ENCODE measurements at regions not wholly inside any gene's neighbourhood (a gene's known extent, or its start where the extent isn't known, plus 50 kb on each side); places are given as distances from the start of the nearest gene placed in this dataset.

DNA sequence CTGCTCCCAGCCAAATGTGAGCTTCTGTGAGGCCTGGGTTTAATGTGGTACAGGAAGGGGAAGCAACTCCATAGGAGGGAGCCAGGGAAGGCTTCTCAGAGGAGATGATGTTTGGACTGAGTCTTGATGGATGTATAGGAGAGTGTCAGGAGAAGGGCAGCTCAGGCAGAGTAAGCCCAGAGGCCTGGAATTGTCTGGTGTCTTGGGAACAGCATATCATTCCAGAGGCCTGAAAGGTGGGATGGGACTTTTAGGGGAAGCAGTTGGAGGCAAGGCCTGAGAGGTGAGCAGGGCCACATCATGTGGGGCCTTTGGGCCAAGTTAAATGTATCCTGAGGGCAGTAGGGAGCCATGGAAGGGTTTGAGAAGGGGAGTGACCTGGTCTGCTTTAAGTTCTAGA, 148.6 kb upstream of the WNT4 start:
- H3K27me3 ChIP-seq (replicated peaks; ENCODE audit: insufficient read depth, low read length): peaks cover 95% of the 10 kb centered on the region
- DNase-seq: no peak
- no peaks in the 10 kb centered on the region for H3K36me3 ChIP-seq (replicated peaks; ENCODE audit: insufficient read depth, low read length)
- H3K4me2 ChIP-seq (ENCODE audit: low read depth, low read length): no peak overlapping the region
- H3K27ac ChIP-seq (ENCODE audit: low read length): no peak overlapping the region
- H3K9ac ChIP-seq (ENCODE audit: low read length): no peak overlapping the region
- H2AFZ ChIP-seq (ENCODE audit: low read length): no peak overlapping the region
- no peaks in the 10 kb centered on the region for H3K79me2 ChIP-seq (ENCODE audit: low read length)
- no peaks in the 10 kb centered on the region for H3F3A ChIP-seq (ENCODE audit: insufficient read depth, low read length)
- H4K20me1 ChIP-seq (ENCODE audit: insufficient read depth, low read length): no peaks in the 10 kb centered on the region
- H3K9me2 ChIP-seq (replicated peaks; ENCODE audit: insufficient read depth, low read length): no peaks in the 10 kb centered on the region
- peaks cover 2% of the 10 kb centered on the region; the same call in 1 of the 2 replicates for H3K4me1 ChIP-seq (ENCODE audit: low read length)
- TF ChIP-seq, protein P1, sequence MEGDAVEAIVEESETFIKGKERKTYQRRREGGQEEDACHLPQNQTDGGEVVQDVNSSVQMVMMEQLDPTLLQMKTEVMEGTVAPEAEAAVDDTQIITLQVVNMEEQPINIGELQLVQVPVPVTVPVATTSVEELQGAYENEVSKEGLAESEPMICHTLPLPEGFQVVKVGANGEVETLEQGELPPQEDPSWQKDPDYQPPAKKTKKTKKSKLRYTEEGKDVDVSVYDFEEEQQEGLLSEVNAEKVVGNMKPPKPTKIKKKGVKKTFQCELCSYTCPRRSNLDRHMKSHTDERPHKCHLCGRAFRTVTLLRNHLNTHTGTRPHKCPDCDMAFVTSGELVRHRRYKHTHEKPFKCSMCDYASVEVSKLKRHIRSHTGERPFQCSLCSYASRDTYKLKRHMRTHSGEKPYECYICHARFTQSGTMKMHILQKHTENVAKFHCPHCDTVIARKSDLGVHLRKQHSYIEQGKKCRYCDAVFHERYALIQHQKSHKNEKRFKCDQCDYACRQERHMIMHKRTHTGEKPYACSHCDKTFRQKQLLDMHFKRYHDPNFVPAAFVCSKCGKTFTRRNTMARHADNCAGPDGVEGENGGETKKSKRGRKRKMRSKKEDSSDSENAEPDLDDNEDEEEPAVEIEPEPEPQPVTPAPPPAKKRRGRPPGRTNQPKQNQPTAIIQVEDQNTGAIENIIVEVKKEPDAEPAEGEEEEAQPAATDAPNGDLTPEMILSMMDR (IDR thresholded peaks at IDR 0.05; ENCODE audit: low read length): no peak
- TF ChIP-seq EZH2 (optimal IDR thresholded peaks at IDR 0.05; ENCODE audit: low read depth, low read length) (no peak), EZH2phosphoT487 (IDR thresholded peaks at IDR 0.05; ENCODE audit: low read length) (no peak)
- H3K9me3 ChIP-seq (replicated peaks; ENCODE audit: insufficient read depth, low read length): no peaks in the 10 kb centered on the region
- no peak overlapping the region for H3K4me3 ChIP-seq (ENCODE audit: low read length)

DNA sequence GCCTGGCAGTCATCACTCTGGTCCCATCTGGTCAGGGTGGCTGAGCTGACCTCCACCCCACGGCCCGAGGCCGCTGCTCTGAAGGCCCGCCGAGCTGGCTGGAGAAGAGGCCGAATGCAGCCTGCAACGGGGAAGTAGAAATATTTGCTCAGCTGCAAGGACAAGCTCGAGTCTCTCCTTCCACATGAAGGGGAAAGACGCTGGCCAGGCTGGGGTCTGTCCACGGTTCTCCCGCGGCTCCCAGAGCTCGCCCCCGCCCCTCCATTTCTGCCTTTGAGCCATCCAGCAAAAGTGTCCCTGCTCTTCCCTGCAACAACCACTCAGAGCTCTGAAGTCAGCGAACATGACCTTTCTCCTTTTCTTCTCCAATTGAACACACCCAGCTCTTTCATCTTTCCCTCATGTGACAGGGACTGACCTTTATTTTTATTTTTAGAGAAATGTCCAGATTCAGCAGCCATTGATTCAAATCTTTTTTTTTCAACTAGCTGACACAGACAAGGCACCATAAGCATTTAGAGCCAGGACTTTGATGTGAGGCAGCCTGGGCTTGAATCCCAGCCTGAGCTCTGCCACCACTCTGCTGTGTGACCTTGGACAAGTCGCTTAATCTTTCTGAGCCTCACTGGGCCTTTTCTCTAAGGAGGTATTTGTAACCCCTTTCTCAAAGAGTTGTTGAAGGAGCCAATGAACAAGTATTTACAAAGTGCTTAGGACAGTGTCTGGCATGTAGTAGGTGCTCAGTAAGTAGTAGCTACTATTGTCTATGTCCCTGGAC, 149.3 kb upstream of the WNT4 start:
- H3K27me3 ChIP-seq (replicated peaks; ENCODE audit: insufficient read depth, low read length): peaks cover 95% of the 10 kb centered on the region
- peaks cover 7% of the 10 kb centered on the region; the same call in 1 of the 2 replicates for H3K4me1 ChIP-seq (ENCODE audit: low read length)
- no peak overlapping the region for H3K4me3 ChIP-seq (ENCODE audit: low read length)
- no peaks in the 10 kb centered on the region for H3K9me2 ChIP-seq (replicated peaks; ENCODE audit: insufficient read depth, low read length)
- no peaks in the 10 kb centered on the region for H4K20me1 ChIP-seq (ENCODE audit: insufficient read depth, low read length)
- H3K36me3 ChIP-seq (replicated peaks; ENCODE audit: insufficient read depth, low read length): no peaks in the 10 kb centered on the region
- no peak overlapping the region for H3K4me2 ChIP-seq (ENCODE audit: low read depth, low read length)
- no peaks in the 10 kb centered on the region for H3F3A ChIP-seq (ENCODE audit: insufficient read depth, low read length)
- TF ChIP-seq EZH2phosphoT487 (IDR thresholded peaks at IDR 0.05; ENCODE audit: low read length) (no peak), EZH2 (optimal IDR thresholded peaks at IDR 0.05; ENCODE audit: low read depth, low read length) (no peak)
- TF ChIP-seq, protein P1 (IDR thresholded peaks at IDR 0.05; ENCODE audit: low read length): no peak
- no peak for DNase-seq
- no peaks in the 10 kb centered on the region for H3K9me3 ChIP-seq (replicated peaks; ENCODE audit: insufficient read depth, low read length)
- H2AFZ ChIP-seq (ENCODE audit: low read length): no peak overlapping the region
- no peak overlapping the region for H3K9ac ChIP-seq (ENCODE audit: low read length)
- no peak overlapping the region for H3K27ac ChIP-seq (ENCODE audit: low read length)
- H3K79me2 ChIP-seq (ENCODE audit: low read length): no peaks in the 10 kb centered on the region

DNA sequence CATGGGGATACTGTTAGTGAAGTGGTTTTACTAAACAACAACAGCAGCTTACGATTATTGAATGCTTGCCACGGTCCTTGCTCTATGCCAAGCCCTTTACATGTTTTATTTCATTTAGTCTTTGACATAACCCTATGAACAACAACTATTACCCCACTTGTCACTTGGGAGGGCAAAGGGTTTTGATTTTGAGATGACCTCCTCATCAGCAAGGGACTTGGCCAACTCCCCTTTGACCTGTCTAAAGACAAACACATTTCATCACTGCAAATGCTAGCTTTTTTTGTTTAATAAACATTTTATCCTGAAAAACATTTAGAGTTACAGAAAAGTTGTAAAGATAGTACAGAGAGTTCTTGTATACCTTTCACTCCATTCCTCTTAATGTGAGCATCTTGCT, 152.5 kb upstream of the WNT4 start:
- Histone ChIP-seq H3K4me3 (ENCODE audit: low read length) (no peak overlapping the region), H3K36me3 (replicated peaks; ENCODE audit: insufficient read depth, low read length) (no peaks in the 10 kb centered on the region), H3K9ac (ENCODE audit: low read length) (no peak overlapping the region), H3K27me3 (replicated peaks; ENCODE audit: insufficient read depth, low read length) (peaks cover 95% of the 10 kb centered on the region), H3K4me1 (ENCODE audit: low read length) (peaks cover 7% of the 10 kb centered on the region; the same call in 1 of the 2 replicates), H2AFZ (ENCODE audit: low read length) (no peak overlapping the region), H3K4me2 (ENCODE audit: low read depth, low read length) (no peak overlapping the region), H3K9me3 (replicated peaks; ENCODE audit: insufficient read depth, low read length) (no peaks in the 10 kb centered on the region), H3F3A (ENCODE audit: insufficient read depth, low read length) (no peaks in the 10 kb centered on the region), H4K20me1 (ENCODE audit: insufficient read depth, low read length) (no peaks in the 10 kb centered on the region), H3K27ac (ENCODE audit: low read length) (no peak overlapping the region), H3K9me2 (replicated peaks; ENCODE audit: insufficient read depth, low read length) (no peaks in the 10 kb centered on the region), H3K79me2 (ENCODE audit: low read length) (no peaks in the 10 kb centered on the region)
- no peak for DNase-seq
- TF ChIP-seq, protein P1 (IDR thresholded peaks at IDR 0.05; ENCODE audit: low read length): no peak
- TF ChIP-seq EZH2 (optimal IDR thresholded peaks at IDR 0.05; ENCODE audit: low read depth, low read length): no peak
- TF ChIP-seq EZH2phosphoT487 (IDR thresholded peaks at IDR 0.05; ENCODE audit: low read length): no peak

All from MM.1S (cell line).